Common myeloid progenitor, CD34-positive (primary cell): ENCODE measurements at regions not wholly inside any gene's neighbourhood (a gene's known extent, or its start where the extent isn't known, plus 50 kb on each side); places are given as distances from the start of the nearest gene placed in this dataset.
A peak's percentile ranks its signal among the peaks of the same experiment; 100 is the strongest.
"Not testable (repeated sequence)": the region's sequence is repeated elsewhere in the genome, so short reads cannot be mapped to it uniquely, and the experiment has no call there.

ENCODE experiments used
- CTCF ChIA-PET: fragments of 350-600 bp; sonication (Branson Sonifier 250); formaldehyde crosslinking; loops from one replicate; lab custom pipeline; 2021; ENCODE audit warnings: antibody characterized with exemption; lab: Charles Lee
- POLR2A ChIA-PET: fragments of 350-600 bp; sonication (Branson Sonifier 250); formaldehyde crosslinking; loops from one replicate; lab custom pipeline; 2021; ENCODE audit warnings: antibody characterized with exemption; lab: Charles Lee
- DNase-seq, 3 donors: peaks; one replicate each; pipeline versions ENCODE4 v3.0.0 to v3.0.0-alpha.2; 2013
- H3K27ac ChIP-seq, 2 experiments: 1 replicate in 1 of 2; 2 replicates in 1 of 2; pipeline ENCODE4 v1.7.0; 2013; ENCODE audit warnings: inconsistent platforms in 2 of 2, low read length in 2 of 2, mild to moderate bottlenecking in 2 of 2, low read depth in 1 of 2, moderate library complexity in 1 of 2; ENCODE audit not compliant: severe bottlenecking in 2 of 2, insufficient read depth in 1 of 2, poor library complexity in 1 of 2
- H3K27me3 ChIP-seq, 5 experiments: replicated peaks in 2 of 5; 1 replicate in 3 of 5; 2 replicates in 2 of 5; pipeline versions ENCODE4 v1.6.1 to v1.7.0; 2013; ENCODE audit warnings: low read length in 4 of 5, mild to moderate bottlenecking in 2 of 5, moderate library complexity in 2 of 5, inconsistent platforms in 1 of 5; ENCODE audit not compliant: insufficient read depth in 5 of 5, control insufficient read depth in 4 of 5
- H3K36me3 ChIP-seq, 4 experiments: 1 replicate in 2 of 4; 2 replicates in 2 of 4; pipeline versions ENCODE4 v1.6.1 to v1.7.0; 2013; ENCODE audit warnings: low read length in 3 of 4, control low read depth in 1 of 4, mild to moderate bottlenecking in 1 of 4; ENCODE audit not compliant: control insufficient read depth in 4 of 4, insufficient read depth in 4 of 4
- H3K4me1 ChIP-seq, 4 experiments: 1 replicate in 3 of 4; 2 replicates in 1 of 4; pipeline versions ENCODE4 v1.6.1 to v1.7.1; 2013; ENCODE audit warnings: low read length in 3 of 4, mild to moderate bottlenecking in 3 of 4, control low read depth in 1 of 4, inconsistent platforms in 1 of 4, moderate library complexity in 1 of 4; ENCODE audit not compliant: control insufficient read depth in 4 of 4, insufficient read depth in 4 of 4; ENCODE audit errors: control extremely low read depth in 1 of 4
- H3K4me3 ChIP-seq, 7 experiments: 1 replicate in 4 of 7; 2 replicates in 3 of 7; pipeline versions ENCODE4 v1.5.1 to v1.7.0; 2013; ENCODE audit warnings: mild to moderate bottlenecking in 7 of 7, low read length in 6 of 7, moderate library complexity in 6 of 7, inconsistent platforms in 2 of 7, low read depth in 2 of 7, control low read depth in 1 of 7; ENCODE audit not compliant: insufficient read depth in 4 of 7, control insufficient read depth in 1 of 7; ENCODE audit errors: extremely low read depth in 1 of 7
- H3K9me3 ChIP-seq, 5 experiments: 1 replicate in 4 of 5; 2 replicates in 1 of 5; pipeline versions ENCODE4 v1.6.1 to v1.7.1; 2013; ENCODE audit warnings: low read length in 4 of 5, mild to moderate bottlenecking in 2 of 5, inconsistent platforms in 1 of 5, low read depth in 1 of 5, moderate library complexity in 1 of 5; ENCODE audit not compliant: control insufficient read depth in 4 of 5, insufficient read depth in 2 of 5; ENCODE audit errors: control extremely low read depth in 1 of 5
- WGBS: methylation state at CpG from one replicate; pipeline ENCODE4 v1.1.5; 2013; ENCODE audit not compliant: insufficient coverage; 5-methylcytosine and 5-hydroxymethylcytosine counted together

DNA sequence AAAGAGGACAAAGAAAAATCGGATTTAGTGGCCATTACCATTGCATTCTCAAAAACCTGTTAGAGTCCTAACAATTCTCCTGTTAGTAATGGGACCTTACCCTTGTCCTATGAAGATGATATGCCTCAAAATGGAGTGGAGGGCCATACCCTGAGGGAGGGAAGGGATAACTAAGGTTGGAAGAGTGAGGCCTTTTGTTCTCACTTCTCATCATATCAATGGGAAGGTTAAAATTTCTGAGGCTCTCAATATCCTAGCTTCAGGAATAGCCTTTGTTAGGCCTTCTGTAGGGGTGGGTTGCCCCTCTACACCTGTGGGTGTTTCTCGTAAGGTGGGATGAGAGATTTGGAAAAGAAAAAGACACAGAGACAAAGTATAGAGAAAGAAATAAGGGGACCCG, 109.4 kb upstream of the SGIP1 start:
- H3K36me3 ChIP-seq, POLR2A ChIA-PET, H3K27me3 ChIP-seq, H3K27ac ChIP-seq, H3K4me3 ChIP-seq, DNase-seq: not testable (repeated sequence)
- no CpG with 5 or more reads among the region's 3 CpGs for WGBS
- CTCF ChIA-PET, result interaction anchor here (1.7 kb wide), 1 partner anchor 172 kb away, joined by 3 read pairs; no protein-coding TSS in a partner anchor
- Histone ChIP-seq H3K4me1 (peaks cover 0 to 14% (median 4%) of the 10 kb centered on the region in 4 experiments), H3K9me3 (peaks cover 0 to 31% (median 5%) of the 10 kb centered on the region in 5 experiments)

DNA sequence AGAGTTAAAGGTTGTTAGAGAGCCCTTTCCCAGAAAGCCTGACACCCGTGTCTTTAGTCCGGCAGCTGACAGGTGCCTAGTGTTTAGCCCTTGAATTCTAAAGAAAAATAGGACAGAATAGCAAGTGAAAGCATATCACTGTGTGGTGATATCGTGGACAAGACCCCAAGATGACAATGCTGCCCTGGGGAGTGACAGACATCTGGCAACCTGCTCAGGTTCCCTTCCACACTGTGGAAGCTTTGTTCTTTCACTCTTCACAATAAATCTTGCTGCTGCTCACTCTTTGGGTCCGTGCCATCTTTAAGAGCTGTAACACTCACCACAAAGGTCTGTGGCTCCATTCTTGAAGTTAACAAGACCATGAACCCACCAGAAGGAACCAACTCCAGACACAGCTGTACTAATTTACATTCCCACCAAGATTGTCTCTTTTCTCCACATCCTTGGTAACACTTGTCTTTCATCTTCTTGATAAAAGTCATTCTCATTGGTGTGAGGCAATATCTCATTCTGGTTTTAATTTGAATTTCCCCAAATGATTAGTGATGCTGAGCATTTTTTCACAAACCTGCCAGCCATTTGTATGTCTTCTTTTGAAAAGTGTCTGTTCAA, 107.6 kb upstream of the SGIP1 start:
- Histone ChIP-seq H3K4me3 (peak overlapping the region in 3 of 7 experiments; percentile 26 to 51 (median 45)), H3K4me1 (peaks cover 0 to 11% (median 4%) of the 10 kb centered on the region in 4 experiments), H3K27me3 (no peaks in the 10 kb centered on the region), H3K36me3 (no peaks in the 10 kb centered on the region), H3K27ac (no peak overlapping the region), H3K9me3 (peaks cover 4 to 35% (median 10%) of the 10 kb centered on the region in 5 experiments)
- 0% methylated on average over 3 of the region's 4 CpGs for WGBS
- DNase-seq, result peak in 2 of 3 donors; percentile 74 to 84
- ChIA-PET CTCF (interaction anchor here (2.4 to 3.0 kb wide), 2 partner anchors 10 to 12 kb away, joined by 8 to 9 read pairs; no protein-coding TSS in a partner anchor), POLR2A (no interaction called here)

- CTCF ChIA-PET, result interaction anchor here (0.8 to 1.9 kb wide), 5 partner anchors 9 to 281 kb away, joined by 3 to 5 read pairs (median 3); no protein-coding TSS in a partner anchor
- POLR2A ChIA-PET, result not testable (repeated sequence)
These were observed 103.1 kb upstream of the SGIP1 start for GRCh38 chr1:66430815-66431214.

GRCh38 chr1:66431999-66432398, 102.0 kb upstream of the SGIP1 start:
- 80% methylated on average over 2 of the region's 2 CpGs for WGBS
- CTCF ChIA-PET, result interaction anchor here (1.4 to 1.9 kb wide), 3 partner anchors 14 to 56 kb away, joined by 3 to 5 read pairs (median 3); no protein-coding TSS in a partner anchor

More at GRCh38 chr1:66430815-66431214, 103.1 kb upstream of the SGIP1 start:
- DNase-seq, H3K27me3 ChIP-seq, H3K27ac ChIP-seq, H3K4me3 ChIP-seq, H3K4me1 ChIP-seq, H3K36me3 ChIP-seq: not testable (repeated sequence)
- peaks cover 5 to 33% (median 12%) of the 10 kb centered on the region in 5 experiments for H3K9me3 ChIP-seq

DNA sequence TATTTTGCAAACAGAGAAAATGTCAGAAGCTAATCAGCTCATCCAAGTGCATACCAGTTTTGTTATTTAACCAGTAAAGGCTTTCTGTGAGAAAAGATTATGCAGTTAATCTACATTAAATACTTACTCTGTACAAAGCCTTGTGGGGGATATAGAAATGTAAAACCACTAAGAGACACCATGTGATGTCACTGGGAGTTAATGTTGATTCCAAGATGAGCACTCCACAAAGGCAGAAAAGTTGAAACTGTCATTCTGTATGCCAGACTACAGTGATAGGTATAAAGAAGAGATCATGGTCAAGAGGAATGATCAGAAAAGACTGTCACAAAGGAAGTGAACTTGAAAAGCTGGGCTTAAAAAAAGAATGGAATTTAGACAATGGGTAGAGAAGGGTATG, 100.3 kb upstream of the SGIP1 start:
- Histone ChIP-seq H3K27ac (no peak overlapping the region), H3K4me1 (peaks cover 2 to 29% (median 14%) of the 10 kb centered on the region in 4 experiments), H3K4me3 (no peak overlapping the region), H3K36me3 (no peaks in the 10 kb centered on the region), H3K9me3 (peaks cover 5 to 25% (median 8%) of the 10 kb centered on the region in 5 experiments), H3K27me3 (no peaks in the 10 kb centered on the region)
- CTCF ChIA-PET, result interaction anchor here (1.2 to 2.0 kb wide), 4 partner anchors 57 to 190 kb away, joined by 3 to 5 read pairs (median 4); no protein-coding TSS in a partner anchor
- POLR2A ChIA-PET, result no interaction called here
- DNase-seq, result no peak

More at GRCh38 chr1:66431999-66432398, 102.0 kb upstream of the SGIP1 start:
- Histone ChIP-seq H3K27me3 (no peaks in the 10 kb centered on the region), H3K4me1 (peaks cover 0 to 15% (median 6%) of the 10 kb centered on the region in 4 experiments), H3K9me3 (peaks cover 5 to 33% (median 12%) of the 10 kb centered on the region in 5 experiments), H3K36me3 (no peaks in the 10 kb centered on the region), H3K27ac (no peak overlapping the region), H3K4me3 (no peak overlapping the region)
- POLR2A ChIA-PET, result no interaction called here
- DNase-seq, result no peak

GRCh38 chr1:66434096-66434495, 99.9 kb upstream of the SGIP1 start:
- H3K4me1 ChIP-seq, result peaks cover 6 to 34% (median 18%) of the 10 kb centered on the region in 4 experiments
- 80% methylated on average over 2 of the region's 2 CpGs for WGBS
- H3K27ac ChIP-seq, result no peak overlapping the region
- no peaks in the 10 kb centered on the region for H3K27me3 ChIP-seq
- H3K9me3 ChIP-seq, result peaks cover 3 to 24% (median 8%) of the 10 kb centered on the region in 5 experiments
- no peaks in the 10 kb centered on the region for H3K36me3 ChIP-seq
- CTCF ChIA-PET, result interaction anchor here (1.2 to 2.0 kb wide), 2 partner anchors 59 to 191 kb away, joined by 3 to 5 read pairs; no protein-coding TSS in a partner anchor
- DNase-seq, result no peak
- H3K4me3 ChIP-seq, result no peak overlapping the region
- POLR2A ChIA-PET, result no interaction called here

DNA sequence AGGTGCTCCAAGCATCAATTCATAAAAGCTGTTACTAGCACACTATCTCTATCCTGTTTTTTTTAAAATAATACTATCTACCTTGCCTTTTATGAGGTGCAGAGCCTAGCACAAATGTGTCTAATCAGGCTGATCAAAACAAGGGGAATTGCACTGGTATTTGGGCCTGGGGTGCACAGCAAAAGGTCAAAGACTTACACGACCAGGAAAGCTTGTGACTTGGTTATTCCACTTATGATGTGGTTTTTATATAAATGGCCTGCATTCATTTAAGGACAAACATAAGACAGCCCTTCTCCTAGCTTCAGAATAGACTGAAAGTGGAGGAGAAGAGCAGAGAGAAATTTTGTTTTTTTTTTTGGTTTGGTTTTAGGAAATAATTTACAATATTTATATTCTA, 98.4 kb upstream of the SGIP1 start:
- ChIA-PET POLR2A (no interaction called here), CTCF (interaction anchor here (1.0 to 2.8 kb wide), 16 partner anchors 9 to 193 kb away, joined by 3 to 11 read pairs (median 5); no protein-coding TSS in a partner anchor)
- no peak overlapping the region for H3K27ac ChIP-seq

More for the DNA sequence above, 98.4 kb upstream of the SGIP1 start:
- no peak for DNase-seq
- Histone ChIP-seq H3K4me3 (no peak overlapping the region), H3K27me3 (no peaks in the 10 kb centered on the region), H3K9me3 (peaks cover 0 to 16% (median 8%) of the 10 kb centered on the region in 5 experiments), H3K4me1 (peaks cover 14 to 45% (median 31%) of the 10 kb centered on the region in 4 experiments), H3K36me3 (no peaks in the 10 kb centered on the region)
- WGBS, result no CpG with 5 or more reads among the region's 1 CpG
